ENCODE measurements at regions not wholly inside any gene's neighbourhood (a gene's known extent, or its start where the extent isn't known, plus 50 kb on each side); places are given as distances from the start of the nearest gene placed in this dataset.

DNA sequence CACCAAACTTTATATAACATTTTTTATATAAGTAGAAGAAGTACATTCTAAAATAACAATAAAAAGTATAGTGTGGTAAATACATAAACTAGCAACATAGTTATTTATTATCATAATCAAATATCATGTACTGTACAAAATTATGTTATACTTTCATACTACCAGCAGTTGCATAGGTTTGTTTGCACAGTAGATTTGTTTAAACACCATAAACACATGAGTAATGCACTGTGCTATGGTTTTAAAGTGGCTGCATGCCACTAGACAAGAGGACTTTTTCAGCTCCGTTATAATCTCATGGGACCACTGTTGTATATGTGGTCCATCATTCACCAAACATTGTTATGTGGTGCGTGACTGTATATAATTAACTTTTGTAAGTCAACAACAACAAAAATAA, 137.6 kb downstream of the DRD1 start:
- TF ChIP-seq, protein P1, sequence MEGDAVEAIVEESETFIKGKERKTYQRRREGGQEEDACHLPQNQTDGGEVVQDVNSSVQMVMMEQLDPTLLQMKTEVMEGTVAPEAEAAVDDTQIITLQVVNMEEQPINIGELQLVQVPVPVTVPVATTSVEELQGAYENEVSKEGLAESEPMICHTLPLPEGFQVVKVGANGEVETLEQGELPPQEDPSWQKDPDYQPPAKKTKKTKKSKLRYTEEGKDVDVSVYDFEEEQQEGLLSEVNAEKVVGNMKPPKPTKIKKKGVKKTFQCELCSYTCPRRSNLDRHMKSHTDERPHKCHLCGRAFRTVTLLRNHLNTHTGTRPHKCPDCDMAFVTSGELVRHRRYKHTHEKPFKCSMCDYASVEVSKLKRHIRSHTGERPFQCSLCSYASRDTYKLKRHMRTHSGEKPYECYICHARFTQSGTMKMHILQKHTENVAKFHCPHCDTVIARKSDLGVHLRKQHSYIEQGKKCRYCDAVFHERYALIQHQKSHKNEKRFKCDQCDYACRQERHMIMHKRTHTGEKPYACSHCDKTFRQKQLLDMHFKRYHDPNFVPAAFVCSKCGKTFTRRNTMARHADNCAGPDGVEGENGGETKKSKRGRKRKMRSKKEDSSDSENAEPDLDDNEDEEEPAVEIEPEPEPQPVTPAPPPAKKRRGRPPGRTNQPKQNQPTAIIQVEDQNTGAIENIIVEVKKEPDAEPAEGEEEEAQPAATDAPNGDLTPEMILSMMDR (IDR thresholded peaks at IDR 0.05) = no peak

- TF ChIP-seq, protein P1 (IDR thresholded peaks at IDR 0.05) = no peak
Measured at GRCh38 chr5:175305251-175305650, 138.7 kb downstream of the DRD1 start.

DNA sequence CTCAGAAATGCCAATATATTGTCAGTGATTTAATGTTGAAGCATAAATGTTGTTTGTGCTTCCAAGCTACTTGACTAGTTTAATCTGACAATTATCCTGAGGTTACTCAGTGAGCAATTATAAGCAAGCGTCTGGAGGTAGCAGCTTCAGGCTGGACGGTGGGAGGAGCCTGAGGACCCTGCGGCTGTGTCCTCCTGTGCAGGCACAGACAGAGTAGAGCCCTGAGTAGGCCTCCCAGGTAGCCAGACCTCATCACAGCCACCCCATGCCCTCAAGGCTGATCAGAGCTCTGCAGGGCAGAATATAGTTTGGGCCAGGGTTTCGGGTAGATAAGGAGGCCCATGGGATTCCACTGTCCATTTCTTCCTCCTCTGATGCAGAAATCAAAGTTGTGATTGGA, 153.6 kb downstream of the DRD1 start:
- TF ChIP-seq, protein P1 (IDR thresholded peaks at IDR 0.05) = no peak

DNA sequence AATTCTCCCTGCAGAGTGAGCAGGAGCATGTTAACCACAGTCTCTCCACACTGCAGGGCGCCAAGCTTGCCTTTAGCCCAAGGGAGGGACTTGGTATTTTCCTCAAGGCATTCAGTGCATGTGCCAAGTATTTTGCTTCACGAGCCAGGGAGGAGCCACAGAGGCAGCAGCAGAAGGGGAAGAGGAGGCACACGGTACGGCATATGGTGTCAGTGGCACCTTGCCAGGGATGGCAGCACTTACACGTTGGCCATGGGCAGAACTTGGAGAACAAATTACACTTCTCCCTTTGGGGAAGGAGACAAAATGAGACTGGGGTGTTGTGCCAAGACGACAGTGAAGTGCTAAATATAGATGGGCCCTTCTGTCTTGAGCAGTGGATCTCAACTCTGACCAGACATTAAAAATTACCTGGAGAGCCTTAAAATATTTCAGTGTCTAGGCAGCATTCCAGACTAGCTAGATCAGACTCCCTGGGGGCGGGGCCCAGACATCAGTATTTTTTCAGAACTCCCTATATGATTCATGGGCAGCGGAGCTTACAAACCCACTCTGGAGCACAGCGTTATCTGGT, 155.8 kb downstream of the DRD1 start:
- TF ChIP-seq, protein P1 (IDR thresholded peaks at IDR 0.05) = no peak

DNA sequence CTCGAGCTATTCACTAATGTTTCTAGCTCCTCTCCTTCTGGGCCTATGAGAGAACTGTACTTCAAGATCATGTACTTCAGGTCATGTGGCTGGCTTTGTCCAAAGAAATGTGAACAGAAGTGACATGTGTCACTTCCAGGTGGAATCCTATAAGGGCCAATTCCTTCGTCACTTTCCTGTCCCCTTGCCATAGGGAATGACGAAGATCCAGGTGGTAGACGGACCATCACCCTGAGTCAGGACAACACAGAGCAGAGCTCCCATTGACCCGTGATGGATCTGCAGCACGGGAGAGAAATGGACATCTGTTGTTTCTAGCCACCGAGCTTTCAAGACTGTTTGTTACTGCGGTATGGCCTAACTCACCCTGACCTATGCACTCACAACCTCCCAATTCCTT, 157.0 kb downstream of the DRD1 start:
- TF ChIP-seq, protein P1 (IDR thresholded peaks at IDR 0.05) = no peak

DNA sequence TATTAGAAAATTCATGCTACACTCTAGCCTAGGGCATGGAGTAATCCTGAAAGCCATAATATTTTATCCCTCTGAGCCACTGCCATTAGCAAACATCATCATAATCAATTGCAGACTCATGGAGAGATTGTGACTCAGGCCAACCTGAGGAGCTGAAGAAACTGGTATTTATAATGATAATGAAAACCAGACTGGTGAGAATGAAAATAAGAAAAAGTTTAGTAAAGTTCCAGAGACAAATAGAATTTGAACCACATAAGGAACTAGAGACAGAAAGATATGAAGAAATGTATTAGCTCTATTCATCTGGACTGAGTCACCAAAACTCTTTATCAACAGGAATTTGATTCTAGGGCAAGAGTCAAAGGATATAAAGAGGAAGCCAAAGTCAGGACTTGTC, 158.7 kb downstream of the DRD1 start:
- TF ChIP-seq, protein P1 (IDR thresholded peaks at IDR 0.05) = no peak

- TF ChIP-seq, protein P1 (IDR thresholded peaks at IDR 0.05) = no peak
Measured at GRCh38 chr5:175284806-175285205, 159.2 kb downstream of the DRD1 start.

DNA sequence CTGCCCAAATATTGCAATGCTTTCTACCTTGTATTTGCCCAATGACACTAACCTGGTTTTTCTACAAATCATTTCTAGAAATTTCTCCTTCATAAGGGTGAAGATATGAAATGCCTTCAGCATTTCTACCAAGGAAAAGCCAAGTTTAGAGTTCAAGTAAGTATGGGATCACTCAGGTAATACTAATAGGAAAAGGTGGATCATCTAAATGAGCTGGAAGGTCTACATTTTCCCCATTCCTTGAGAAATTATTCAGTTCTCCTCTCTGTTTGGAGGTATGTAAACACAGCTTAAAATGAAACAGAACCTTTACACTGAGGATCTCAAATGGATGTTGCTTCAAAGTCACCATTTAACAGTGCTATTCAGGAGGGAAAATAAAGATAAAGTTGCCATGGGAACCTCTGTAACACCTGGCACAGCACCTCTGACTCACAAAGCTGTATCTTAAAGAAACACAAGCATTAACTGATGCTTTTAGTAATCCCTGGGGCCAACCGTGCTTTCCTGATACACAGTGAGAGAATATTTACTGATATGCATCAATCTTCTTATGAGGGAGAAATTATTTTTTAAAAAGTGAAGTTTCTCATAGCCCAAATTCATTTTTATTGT, 161.3 kb downstream of the DRD1 start:
- TF ChIP-seq, protein P1 (IDR thresholded peaks at IDR 0.05) = no peak
